ENCODE measurements at regions not wholly inside any gene's neighbourhood (a gene's known extent, or its start where the extent isn't known, plus 50 kb on each side); places are given as distances from the start of the nearest gene placed in this dataset.

- DNase-seq = no peak
- intact Hi-C loops (cut with micrococcal nuclease) = loop anchor here (5.0 to 10.0 kb wide), 3 partner anchors 246 to 534 kb away; no protein-coding TSS in a partner anchor
- Histone ChIP-seq H3K4me1 (peaks cover 57% of the 10 kb centered on the region), H3K4me3 (no peak overlapping the region), H3K27me3 (ENCODE audit: low read depth) (no peaks in the 10 kb centered on the region), H3K9me3 (replicated peaks) (no peaks in the 10 kb centered on the region), H3K27ac (replicated peaks) (peak overlapping the region; percentile 95), H3K36me3 (no peaks in the 10 kb centered on the region)
- no peak for TF ChIP-seq CTCF (IDR thresholded peaks at IDR 0.05; ENCODE audit: borderline replicate concordance)
These were observed 544.1 kb downstream of the QKI start for GRCh38 chr6:163958646-163959045.

- Histone ChIP-seq H3K27ac (replicated peaks) (peak overlapping the region; percentile 95), H3K4me3 (no peak overlapping the region), H3K36me3 (no peaks in the 10 kb centered on the region), H3K9me3 (replicated peaks) (no peaks in the 10 kb centered on the region), H3K27me3 (ENCODE audit: low read depth) (no peaks in the 10 kb centered on the region), H3K4me1 (peaks cover 61% of the 10 kb centered on the region)
- intact Hi-C loops (cut with micrococcal nuclease) = loop anchor here (5.0 to 10.0 kb wide), 3 partner anchors 244 to 532 kb away; no protein-coding TSS in a partner anchor
- TF ChIP-seq CTCF (IDR thresholded peaks at IDR 0.05; ENCODE audit: borderline replicate concordance) = peak; percentile 94
- DNase-seq = peak; percentile 81
These were observed 542.3 kb downstream of the QKI start for GRCh38 chr6:163956571-163957407.

- no peaks in the 10 kb centered on the region for H3K27me3 ChIP-seq (ENCODE audit: low read depth)
- no peaks in the 10 kb centered on the region for H3K36me3 ChIP-seq
- peak overlapping the region; percentile 95 for H3K27ac ChIP-seq (replicated peaks)
- H3K4me3 ChIP-seq = no peak overlapping the region
- peaks cover 59% of the 10 kb centered on the region for H3K4me1 ChIP-seq
- no peak for DNase-seq
- no peak for TF ChIP-seq CTCF (IDR thresholded peaks at IDR 0.05; ENCODE audit: borderline replicate concordance)
- H3K9me3 ChIP-seq (replicated peaks) = no peaks in the 10 kb centered on the region
- intact Hi-C loops (cut with micrococcal nuclease) = loop anchor here (5.0 to 10.0 kb wide), 3 partner anchors 243 to 531 kb away; no protein-coding TSS in a partner anchor
These were observed 541.2 kb downstream of the QKI start for GRCh38 chr6:163955756-163956155.

- no peak overlapping the region for H3K27ac ChIP-seq (replicated peaks)
- no peaks in the 10 kb centered on the region for H3K9me3 ChIP-seq (replicated peaks)
- TF ChIP-seq CTCF (IDR thresholded peaks at IDR 0.05; ENCODE audit: borderline replicate concordance) = no peak
- H3K4me1 ChIP-seq = peaks cover 53% of the 10 kb centered on the region
- DNase-seq = no peak
- intact Hi-C loops (cut with micrococcal nuclease) = loop anchor here (5.0 to 10.0 kb wide), 3 partner anchors 243 to 530 kb away; no protein-coding TSS in a partner anchor
- H3K36me3 ChIP-seq = no peaks in the 10 kb centered on the region
- no peaks in the 10 kb centered on the region for H3K27me3 ChIP-seq (ENCODE audit: low read depth)
- H3K4me3 ChIP-seq = no peak overlapping the region
These were observed 540.6 kb downstream of the QKI start for GRCh38 chr6:163955096-163955495.

- no peak for TF ChIP-seq CTCF (IDR thresholded peaks at IDR 0.05; ENCODE audit: borderline replicate concordance)
- Histone ChIP-seq H3K4me3 (no peak overlapping the region), H3K9me3 (replicated peaks) (no peaks in the 10 kb centered on the region), H3K4me1 (peaks cover 44% of the 10 kb centered on the region), H3K27ac (replicated peaks) (no peak overlapping the region), H3K27me3 (ENCODE audit: low read depth) (no peaks in the 10 kb centered on the region), H3K36me3 (no peaks in the 10 kb centered on the region)
- intact Hi-C loops (cut with micrococcal nuclease) = loop anchor here (10.0 kb wide), 2 partner anchors 379 to 529 kb away; no protein-coding TSS in a partner anchor
- no peak for DNase-seq
These were observed 539.7 kb downstream of the QKI start for GRCh38 chr6:163954088-163954775.

All from left ventricle myocardium inferior (tissue), 1 donor.